ENCODE measurements at regions not wholly inside any gene's neighbourhood (a gene's known extent, or its start where the extent isn't known, plus 50 kb on each side); places are given as distances from the start of the nearest gene placed in this dataset.

GRCh38 chr18:45332871-45333270, 282.4 kb upstream of the SLC14A2 start:
- H2AFZ ChIP-seq (ENCODE audit: low read length): no peak overlapping the region
- no peaks in the 10 kb centered on the region for H3K36me3 ChIP-seq (ENCODE audit: insufficient read depth, low read length)
- intact Hi-C loops (cut with micrococcal nuclease; ENCODE audit: unreplicated experiment): no loop called here
- no peaks in the 10 kb centered on the region for H3K4me1 ChIP-seq (ENCODE audit: insufficient read depth, low read length, poor library complexity, severe bottlenecking)
- POLR2A ChIA-PET: no interaction called here
- CTCF ChIA-PET (ENCODE audit: unreplicated experiment): no interaction called here
- DNase-seq (ENCODE audit: low spot score): no peak
- H3K4me3 ChIP-seq (ENCODE audit: low read depth, low read length, poor library complexity, severe bottlenecking): no peak overlapping the region
- no TSS peak for BruUV-seq (replicated peaks)
- no peaks in the 10 kb centered on the region for H3K9me3 ChIP-seq (ENCODE audit: low read length)
- no peaks in the 10 kb centered on the region for H3K79me2 ChIP-seq (ENCODE audit: insufficient read depth, low read depth, low read length)
- no peaks in the 10 kb centered on the region for H4K20me1 ChIP-seq (ENCODE audit: insufficient read depth, low read length)
- H3K9me2 ChIP-seq (ENCODE audit: insufficient read depth, low read length): no peaks in the 10 kb centered on the region
- H3K27ac ChIP-seq (ENCODE audit: low read depth, low read length, poor library complexity, severe bottlenecking): no peak overlapping the region
- no peak overlapping the region for H3K4me2 ChIP-seq (ENCODE audit: low read length)
- TF ChIP-seq EZH2phosphoT487 (IDR thresholded peaks at IDR 0.05; ENCODE audit: borderline replicate concordance, low read depth, low read length) (no peak), CTCF (conservative IDR thresholded peaks at IDR 0.05; ENCODE audit: low read length) (no peak)

DNA sequence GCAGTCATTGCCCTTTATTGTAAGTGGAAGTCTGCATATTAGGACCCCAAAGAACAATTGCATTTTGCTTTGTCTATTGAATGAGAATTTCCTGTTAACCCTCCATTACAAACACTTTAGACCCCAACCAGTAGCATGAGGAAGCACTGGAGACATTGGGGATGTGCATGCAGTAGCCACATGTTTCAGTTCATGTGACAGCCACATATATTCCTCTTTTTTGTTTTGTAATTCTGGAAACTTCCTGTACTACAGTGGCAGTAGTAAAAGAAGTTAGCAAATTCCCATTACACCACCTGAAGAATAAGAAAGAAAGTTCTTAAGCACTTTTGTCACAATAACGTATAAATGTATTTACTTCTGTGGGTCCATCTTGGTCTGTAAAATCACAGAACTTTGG, 281.1 kb upstream of the SLC14A2 start:
- no peak overlapping the region for H3K4me2 ChIP-seq (ENCODE audit: low read length)
- DNase-seq (ENCODE audit: low spot score): no peak
- TF ChIP-seq EZH2phosphoT487 (IDR thresholded peaks at IDR 0.05; ENCODE audit: borderline replicate concordance, low read depth, low read length) (no peak), CTCF (conservative IDR thresholded peaks at IDR 0.05; ENCODE audit: low read length) (no peak)
- CTCF ChIA-PET (ENCODE audit: unreplicated experiment): no interaction called here
- intact Hi-C loops (cut with micrococcal nuclease; ENCODE audit: unreplicated experiment): no loop called here
- no peak overlapping the region for H2AFZ ChIP-seq (ENCODE audit: low read length)
- no peaks in the 10 kb centered on the region for H3K36me3 ChIP-seq (ENCODE audit: insufficient read depth, low read length)
- H3K79me2 ChIP-seq (ENCODE audit: insufficient read depth, low read depth, low read length): no peaks in the 10 kb centered on the region
- no peaks in the 10 kb centered on the region for H4K20me1 ChIP-seq (ENCODE audit: insufficient read depth, low read length)
- POLR2A ChIA-PET: no interaction called here
- no peak overlapping the region for H3K4me3 ChIP-seq (ENCODE audit: low read depth, low read length, poor library complexity, severe bottlenecking)
- no peaks in the 10 kb centered on the region for H3K9me3 ChIP-seq (ENCODE audit: low read length)
- H3K4me1 ChIP-seq (ENCODE audit: insufficient read depth, low read length, poor library complexity, severe bottlenecking): no peaks in the 10 kb centered on the region
- no TSS peak for BruUV-seq (replicated peaks)
- H3K27ac ChIP-seq (ENCODE audit: low read depth, low read length, poor library complexity, severe bottlenecking): no peak overlapping the region
- H3K9me2 ChIP-seq (ENCODE audit: insufficient read depth, low read length): no peaks in the 10 kb centered on the region

GRCh38 chr18:45335282-45336043, 279.8 kb upstream of the SLC14A2 start:
- ChIA-PET CTCF (ENCODE audit: unreplicated experiment) (no interaction called here), POLR2A (no interaction called here)
- no peaks in the 10 kb centered on the region for H4K20me1 ChIP-seq (ENCODE audit: insufficient read depth, low read length)
- H3K36me3 ChIP-seq (ENCODE audit: insufficient read depth, low read length): no peaks in the 10 kb centered on the region
- TF ChIP-seq CTCF (conservative IDR thresholded peaks at IDR 0.05; ENCODE audit: low read length) (no peak), EZH2phosphoT487 (IDR thresholded peaks at IDR 0.05; ENCODE audit: borderline replicate concordance, low read depth, low read length) (no peak)
- H3K9me2 ChIP-seq (ENCODE audit: insufficient read depth, low read length): no peaks in the 10 kb centered on the region
- H2AFZ ChIP-seq (ENCODE audit: low read length): no peak overlapping the region
- H3K79me2 ChIP-seq (ENCODE audit: insufficient read depth, low read depth, low read length): no peaks in the 10 kb centered on the region
- no peaks in the 10 kb centered on the region for H3K9me3 ChIP-seq (ENCODE audit: low read length)
- no peak overlapping the region for H3K4me3 ChIP-seq (ENCODE audit: low read depth, low read length, poor library complexity, severe bottlenecking)
- intact Hi-C loops (cut with micrococcal nuclease; ENCODE audit: unreplicated experiment): no loop called here
- H3K4me1 ChIP-seq (ENCODE audit: insufficient read depth, low read length, poor library complexity, severe bottlenecking): no peaks in the 10 kb centered on the region
- H3K27ac ChIP-seq (ENCODE audit: low read depth, low read length, poor library complexity, severe bottlenecking): no peak overlapping the region
- no peak overlapping the region for H3K4me2 ChIP-seq (ENCODE audit: low read length)
- no peak for DNase-seq (ENCODE audit: low spot score)
- no TSS peak for BruUV-seq (replicated peaks)
